ENCODE measurements at regions not wholly inside any gene's neighbourhood (a gene's known extent, or its start where the extent isn't known, plus 50 kb on each side); places are given as distances from the start of the nearest gene placed in this dataset.
"Not testable (repeated sequence)": the region's sequence is repeated elsewhere in the genome, so short reads cannot be mapped to it uniquely, and the experiment has no call there.

- TF ChIP-seq SP1 (IDR thresholded peaks at IDR 0.05; ENCODE audit: low read depth, low read length) (no peak), POLR2AphosphoS5 (IDR thresholded peaks at IDR 0.05; ENCODE audit: low read depth, low read length) (no peak), E2F6 (IDR thresholded peaks at IDR 0.05) (no peak), EP300 (IDR thresholded peaks at IDR 0.05; ENCODE audit: borderline replicate concordance in 1 of 2, low read depth in 2 of 2, low read length in 2 of 2) (no peak)
Observed at GRCh38 chr17:71203953-71204352, 916.9 kb upstream of the SOX9 start (continued).

- H3K14ac ChIP-seq (ENCODE audit: insufficient read length); H3K4ac ChIP-seq (replicated peaks; ENCODE audit: insufficient read length, low read depth, low read length); H3K79me1 ChIP-seq (ENCODE audit: low read depth, low read length); H4K91ac ChIP-seq (replicated peaks; ENCODE audit: insufficient read length, low read length); H3K27ac ChIP-seq (ENCODE audit: low read depth, low read length); H3K23ac ChIP-seq (ENCODE audit: insufficient read length); H3K4me3 ChIP-seq (ENCODE audit: extremely low read depth in 1 of 4, insufficient read depth in 2 of 4, low read depth in 3 of 4, low read length in 4 of 4); H2BK20ac ChIP-seq (ENCODE audit: low read length); H4K20me1 ChIP-seq (replicated peaks in 1 of 2; ENCODE audit: control insufficient read depth in 1 of 2, insufficient read depth in 2 of 2, low read length in 2 of 2); H4K5ac ChIP-seq (ENCODE audit: insufficient read length, low read depth, low read length); H3K9ac ChIP-seq (replicated peaks in 1 of 4; ENCODE audit: extremely low read depth in 1 of 4, low read depth in 3 of 4, low read length in 3 of 4); H3K18ac ChIP-seq (ENCODE audit: extremely low read depth, low read length); H2BK120ac ChIP-seq (replicated peaks; ENCODE audit: low read depth, low read length); H3K4me1 ChIP-seq (replicated peaks in 1 of 4; ENCODE audit: control insufficient read depth in 3 of 4, insufficient read depth in 4 of 4, low read length in 3 of 4); H3K27me3 ChIP-seq (replicated peaks in 1 of 4; ENCODE audit: control insufficient read depth in 3 of 4, extremely low read depth in 1 of 4, insufficient read depth in 3 of 4, low read length in 3 of 4); H3K36me3 ChIP-seq (ENCODE audit: control insufficient read depth in 2 of 4, insufficient read depth in 4 of 4, low read length in 3 of 4); H4K8ac ChIP-seq (ENCODE audit: extremely low read depth, insufficient read depth, low read length); H3K79me2 ChIP-seq (ENCODE audit: control insufficient read depth in 1 of 2, insufficient read depth in 2 of 2, low read length in 2 of 2); POLR2A ChIA-PET (ENCODE audit: partially characterized antibody); FAIRE-seq; CTCF ChIA-PET (ENCODE audit: partially characterized antibody); H3K9me3 ChIP-seq (ENCODE audit: insufficient read depth in 2 of 2, low read depth in 1 of 2, low read length in 1 of 2); H2AFZ ChIP-seq (ENCODE audit: low read length); H3K4me2 ChIP-seq (ENCODE audit: insufficient read depth in 1 of 2, low read depth in 2 of 2, low read length in 2 of 2); DNase-seq (ENCODE audit: low read depth in 1 of 2, low spot score in 2 of 2); H2BK12ac ChIP-seq (ENCODE audit: low read depth, low read length); H3K23me2 ChIP-seq (ENCODE audit: low read depth, low read length); H2BK5ac ChIP-seq (ENCODE audit: low read depth, low read length); H2AK5ac ChIP-seq (ENCODE audit: low read depth, low read length); H3K56ac ChIP-seq (replicated peaks; ENCODE audit: insufficient read length, low read depth, low read length); H2BK15ac ChIP-seq (ENCODE audit: low read length): not testable (repeated sequence)
- WGBS, 2 experiments (ENCODE audit: extremely low coverage in 1 of 2, insufficient coverage in 1 of 2, insufficient read length in 1 of 2, insufficient replicate concordance in 2 of 2, low coverage in 1 of 2, low lambda C conversion rate in 2 of 2, missing lambda C conversion rate in 1 of 2): 100% methylated on average over 2 of the region's 5 CpGs; no CpG with 5 or more reads in 1 of the 2 experiments
Observed at GRCh38 chr17:71205951-71206350, 914.9 kb upstream of the SOX9 start.
